Body of pancreas (tissue), 4 donors: ENCODE measurements at regions not wholly inside any gene's neighbourhood (a gene's known extent, or its start where the extent isn't known, plus 50 kb on each side); places are given as distances from the start of the nearest gene placed in this dataset. TPM values are rescaled to one million over a fixed set of nuclear protein-coding genes. Genes with fewer than 3 reads are reported as not detected.
A peak's percentile ranks its signal among the peaks of the same experiment; 100 is the strongest.

Experiments used
- ATAC-seq: fragments of 150-250 bp; one replicate; pipeline ENCODE4 v1.9.1; 2016
- DNase-seq, 4 donors: peaks; one replicate each; pipeline ENCODE4 v3.0.0-alpha.2; 2019
- H3K27ac ChIP-seq, 4 donors: fragments of 200-600 bp; sonication (generic); 1 replicate in 3 of 4; 2 replicates in 1 of 4; pipeline versions ENCODE4 v1.5.1 to v1.6.1; 2016 to 2019; ENCODE audit warnings: mild to moderate bottlenecking in 1 of 4, mixed read lengths in 1 of 4, moderate library complexity in 1 of 4
- H3K27me3 ChIP-seq, 2 donors: fragments of 200-600 bp; sonication (generic); one replicate each; pipeline ENCODE4 v1.6.0; 2016; ENCODE audit warnings: mild to moderate bottlenecking in 1 of 2
- H3K36me3 ChIP-seq, 2 donors: fragments of 200-600 bp; sonication (generic); replicated peaks in 1 of 2; 2 replicates each; pipeline ENCODE4 v1.5.1; 2016; ENCODE audit warnings: low read depth in 2 of 2; ENCODE audit not compliant: insufficient read depth in 1 of 2
- H3K4me1 ChIP-seq: fragments of 200-600 bp; sonication (generic); one replicate; pipeline ENCODE4 v1.6.0; 2016
- H3K4me3 ChIP-seq, 2 donors: fragments of 200-600 bp; sonication (generic); 1 replicate in 1 of 2; 2 replicates in 1 of 2; pipeline ENCODE4 v1.5.1; 2016 to 2019
- H3K9me3 ChIP-seq, 3 donors: fragments of 200-600 bp; sonication (generic); 1 replicate in 2 of 3; 2 replicates in 1 of 3; pipeline ENCODE4 v1.5.1; 2016
- POLR2A ChIP-seq, 3 donors: fragments of 450-650 bp; IDR thresholded peaks; one replicate each; pipeline ENCODE4 v1.6.1; 2016; ENCODE audit warnings: antibody characterized with exemption in 3 of 3, mild to moderate bottlenecking in 2 of 3
- WGBS, 2 donors: methylation state at CpG; one replicate each; pipeline ENCODE4 v1.1.5; 2017; 5-methylcytosine and 5-hydroxymethylcytosine counted together
- intact Hi-C: fragments of 100-400 bp; cut with DNase I; formaldehyde crosslinking; loops from one replicate; pipeline ENCODE4 v1.15.1; 2023
- small RNA-seq: library from RNA; depleted of rRNA; stranded (forward); fragments of <200 nt; gene quantifications from one replicate; pipeline ENCODE3, GENCODE V24; 2016
- TF ChIP-seq, protein P1 (sequence below), 7 experiments: fragments of 450-650 bp in 4 of 7; fragments of 200-600 bp in 3 of 7; sonication (generic) in 3 of 7; IDR thresholded peaks; one replicate each; pipeline ENCODE4 v1.5.1; 2016 to 2019; ENCODE audit warnings: antibody characterized with exemption in 7 of 7

DNA sequence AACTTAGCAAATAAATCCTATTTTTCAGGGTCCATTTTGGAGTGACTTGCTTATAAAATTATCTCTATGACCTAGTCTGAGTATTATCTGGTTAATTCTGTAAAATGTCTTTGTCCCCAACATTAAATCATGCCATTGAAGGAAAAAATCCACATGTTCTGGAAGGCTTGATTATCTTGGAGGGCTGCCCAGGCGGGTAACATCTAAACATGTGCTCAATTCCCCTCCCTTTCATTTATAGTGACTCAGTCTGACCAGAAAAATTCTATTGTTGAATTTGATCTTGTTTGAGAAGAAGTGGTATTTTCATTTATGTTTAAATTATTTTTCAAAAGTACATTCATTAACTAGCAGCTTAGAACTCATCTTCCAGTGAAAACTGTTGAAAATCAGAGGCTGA is 55.4 kb upstream of the SLC10A7 start:
- DNase-seq: peak in 1 of 4 donors; percentile 8
- H3K27ac ChIP-seq: no peak overlapping the region
- H3K9me3 ChIP-seq: no peaks in the 10 kb centered on the region
- 24 to 46% methylated on average over 1 of the region's 1 CpG for WGBS, 2 donors
- TF ChIP-seq POLR2A (IDR thresholded peaks at IDR 0.05): no peak
- TF ChIP-seq, protein P1, sequence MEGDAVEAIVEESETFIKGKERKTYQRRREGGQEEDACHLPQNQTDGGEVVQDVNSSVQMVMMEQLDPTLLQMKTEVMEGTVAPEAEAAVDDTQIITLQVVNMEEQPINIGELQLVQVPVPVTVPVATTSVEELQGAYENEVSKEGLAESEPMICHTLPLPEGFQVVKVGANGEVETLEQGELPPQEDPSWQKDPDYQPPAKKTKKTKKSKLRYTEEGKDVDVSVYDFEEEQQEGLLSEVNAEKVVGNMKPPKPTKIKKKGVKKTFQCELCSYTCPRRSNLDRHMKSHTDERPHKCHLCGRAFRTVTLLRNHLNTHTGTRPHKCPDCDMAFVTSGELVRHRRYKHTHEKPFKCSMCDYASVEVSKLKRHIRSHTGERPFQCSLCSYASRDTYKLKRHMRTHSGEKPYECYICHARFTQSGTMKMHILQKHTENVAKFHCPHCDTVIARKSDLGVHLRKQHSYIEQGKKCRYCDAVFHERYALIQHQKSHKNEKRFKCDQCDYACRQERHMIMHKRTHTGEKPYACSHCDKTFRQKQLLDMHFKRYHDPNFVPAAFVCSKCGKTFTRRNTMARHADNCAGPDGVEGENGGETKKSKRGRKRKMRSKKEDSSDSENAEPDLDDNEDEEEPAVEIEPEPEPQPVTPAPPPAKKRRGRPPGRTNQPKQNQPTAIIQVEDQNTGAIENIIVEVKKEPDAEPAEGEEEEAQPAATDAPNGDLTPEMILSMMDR (IDR thresholded peaks at IDR 0.05): no peak
- intact Hi-C loops: no loop called here
- H3K4me3 ChIP-seq: no peak overlapping the region
- H3K4me1 ChIP-seq: no peaks in the 10 kb centered on the region
- H3K27me3 ChIP-seq: no peaks in the 10 kb centered on the region
- no peaks in the 10 kb centered on the region for H3K36me3 ChIP-seq
- ATAC-seq: no peak

DNA sequence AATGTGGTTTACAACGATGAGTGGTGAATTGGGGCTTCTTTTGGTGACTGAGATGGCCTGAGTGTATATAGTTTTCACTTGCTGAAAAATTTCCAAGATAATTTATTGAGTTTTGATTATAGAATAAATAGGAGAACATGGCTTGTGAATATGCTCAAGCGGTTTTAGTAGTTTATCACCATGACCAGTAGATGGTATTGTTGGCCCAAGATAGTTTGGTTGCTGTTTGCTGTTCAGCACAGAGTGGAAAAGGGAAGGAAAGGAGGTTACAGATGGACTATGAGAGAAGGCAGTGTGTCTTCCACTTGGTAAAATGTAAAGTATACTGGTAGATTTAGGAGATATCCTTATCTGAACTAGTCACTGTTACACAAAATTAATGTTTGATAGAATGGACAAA is 55.8 kb upstream of the POU4F2 start:
- 30 to 38% methylated on average over 2 of the region's 2 CpGs for WGBS, 2 donors
- no peak for DNase-seq
- intact Hi-C loops: no loop called here

DNA sequence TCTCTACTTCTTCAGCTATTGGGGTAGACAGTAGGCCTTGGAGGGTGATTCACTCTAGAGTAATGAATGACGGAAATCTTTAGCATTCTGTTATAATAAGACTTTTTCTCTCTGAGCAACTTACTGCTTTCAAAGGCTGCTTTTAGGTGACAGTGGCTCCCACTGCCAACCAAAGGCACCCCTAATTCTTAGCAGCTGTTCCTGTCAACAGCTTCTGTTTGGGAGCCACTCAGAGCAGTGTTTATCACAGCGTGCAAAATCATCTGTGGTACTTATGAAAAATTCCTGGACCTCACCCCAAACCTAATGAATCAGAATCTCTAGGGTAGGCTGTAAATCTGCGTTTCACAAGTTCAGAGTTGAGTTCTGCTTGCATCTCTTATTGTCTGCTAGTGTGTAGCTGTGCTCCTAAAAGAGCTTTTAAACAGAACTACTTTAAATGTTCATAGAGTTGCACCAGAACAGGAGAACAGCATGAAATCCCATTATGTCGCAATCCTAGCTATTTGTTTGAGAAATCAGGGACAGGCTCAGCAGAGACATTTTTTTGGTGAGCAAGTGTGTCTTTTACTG is 52.8 kb upstream of the POU4F2 start:
- Histone ChIP-seq H3K27me3 (no peaks in the 10 kb centered on the region), H3K4me3 (no peak overlapping the region), H3K9me3 (no peaks in the 10 kb centered on the region), H3K36me3 (no peaks in the 10 kb centered on the region), H3K4me1 (no peaks in the 10 kb centered on the region), H3K27ac (no peak overlapping the region)
- DNase-seq (peak in 1 of 4 donors; percentile 2), ATAC-seq (no peak)
- TF ChIP-seq, protein P1 (IDR thresholded peaks at IDR 0.05): no peak
- TF ChIP-seq POLR2A (IDR thresholded peaks at IDR 0.05): no peak
- intact Hi-C loops: no loop called here
- 70 to 79% methylated on average over 4 of the region's 4 CpGs for WGBS, 2 donors

More for the DNA sequence above, 55.8 kb upstream of the POU4F2 start:
- no peak for ATAC-seq
- Histone ChIP-seq H3K36me3 (no peaks in the 10 kb centered on the region), H3K4me3 (no peak overlapping the region), H3K27me3 (no peaks in the 10 kb centered on the region), H3K9me3 (no peaks in the 10 kb centered on the region), H3K27ac (no peak overlapping the region), H3K4me1 (no peaks in the 10 kb centered on the region)
- no peak for TF ChIP-seq POLR2A (IDR thresholded peaks at IDR 0.05)
- TF ChIP-seq, protein P1 (IDR thresholded peaks at IDR 0.05): no peak

Small RNAs in the stretch of these regions (small RNA-seq; reads per million reads assigned to genes)
- gene RNU1-44P: not detected
